UCSD-AML1 (cell line): ENCODE measurements at regions not wholly inside any gene's neighbourhood (a gene's known extent, or its start where the extent isn't known, plus 50 kb on each side); places are given as distances from the start of the nearest gene placed in this dataset.
A peak's percentile ranks its signal among the peaks of the same experiment; 100 is the strongest.

Experiments used
- DNase-seq: peaks from one replicate; lab custom pipeline; 2025; ENCODE audit not compliant: unreplicated experiment; lab: John Stamatoyannopoulos, UW

- DNase-seq: no peak
Observed at GRCh38 chr2:217451666-217452065, 551.1 kb downstream of the TNS1 start.

DNA sequence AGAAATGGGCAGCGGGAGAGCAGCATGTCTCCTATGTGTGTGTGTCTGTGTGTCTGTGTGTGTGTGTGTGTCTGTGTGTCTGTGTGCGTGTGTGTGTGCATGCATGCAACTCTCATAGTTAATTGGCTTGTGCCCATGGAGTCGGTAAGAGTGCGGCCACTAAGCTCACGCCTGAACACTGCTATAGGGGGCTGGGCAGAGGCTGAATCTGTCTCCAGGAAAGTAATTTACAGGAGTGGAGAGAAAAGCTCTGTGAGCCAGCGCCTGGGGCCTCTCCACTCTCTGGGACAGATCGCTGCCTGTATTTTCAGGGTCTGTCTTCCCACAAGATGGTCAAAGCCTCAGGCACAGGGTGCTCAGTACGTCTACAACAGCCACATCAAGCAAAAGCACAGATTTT, 553.4 kb downstream of the TNS1 start:
- no peak for DNase-seq

GRCh38 chr2:217448860-217449259, 553.9 kb downstream of the TNS1 start:
- DNase-seq: no peak

GRCh38 chr2:217445723-217446122, 557.1 kb downstream of the TNS1 start:
- no peak for DNase-seq

- DNase-seq: no peak
Observed at GRCh38 chr2:217444932-217445331, 557.9 kb downstream of the TNS1 start.

DNA sequence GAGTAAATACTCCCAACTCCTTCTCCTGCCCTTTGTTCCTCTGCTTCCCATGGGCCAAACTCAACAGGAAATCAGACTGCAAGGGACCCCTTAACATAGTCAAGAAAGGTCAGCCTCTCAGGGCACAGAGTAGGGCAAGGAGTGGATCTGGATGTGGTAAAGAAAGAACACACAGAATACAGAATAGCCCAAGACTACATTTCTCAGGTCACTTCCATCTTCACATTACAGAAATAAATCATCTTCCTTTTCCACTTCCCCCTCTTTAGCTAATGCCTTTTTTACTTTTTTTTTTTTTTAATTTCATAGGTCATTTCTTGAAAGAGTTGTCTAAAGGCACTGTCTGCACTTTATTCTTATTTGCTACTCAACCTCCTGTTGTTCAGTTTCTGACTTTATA, 558.3 kb downstream of the TNS1 start:
- no peak for DNase-seq

DNA sequence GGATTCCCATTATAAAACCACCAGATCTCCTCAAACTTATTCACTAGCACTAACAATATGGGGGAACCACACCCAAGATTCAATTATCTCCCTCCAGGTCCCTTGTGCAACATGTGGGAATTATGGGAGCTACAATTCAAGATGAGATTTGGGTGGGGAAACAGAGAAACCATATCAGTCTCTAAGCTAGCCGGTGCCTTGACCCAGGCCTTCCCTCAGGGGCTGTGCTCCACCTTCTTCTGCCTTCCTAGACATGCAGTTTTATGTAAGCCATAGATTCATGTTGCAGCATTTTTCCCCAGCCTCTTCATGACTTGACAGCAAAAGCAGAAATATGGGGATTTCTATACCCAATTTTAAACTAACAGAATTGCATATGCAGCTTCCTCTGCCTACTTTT, 559.2 kb downstream of the TNS1 start:
- DNase-seq: no peak

- DNase-seq: no peak
Observed at GRCh38 chr2:217440000-217440399, 562.8 kb downstream of the TNS1 start.

DNA sequence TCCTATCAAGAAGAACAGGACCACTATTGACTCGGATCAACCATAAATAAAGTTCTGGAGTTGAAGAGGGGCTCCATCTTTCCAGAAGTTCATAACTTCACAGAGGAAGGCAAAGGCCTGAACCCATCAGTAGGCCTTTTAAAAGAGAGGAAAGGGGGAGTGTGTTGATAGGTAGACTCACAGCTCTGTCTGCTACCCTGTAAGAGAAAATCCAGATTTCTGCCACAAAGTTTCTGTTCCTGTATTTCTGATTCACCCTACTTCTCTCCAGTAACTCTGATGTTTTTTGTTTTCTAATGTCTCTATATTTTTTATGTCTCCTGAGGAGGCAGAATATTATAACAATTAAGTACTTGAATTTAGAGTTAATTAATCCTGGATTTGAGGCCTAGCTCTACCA, 564.0 kb downstream of the TNS1 start:
- no peak for DNase-seq

DNA sequence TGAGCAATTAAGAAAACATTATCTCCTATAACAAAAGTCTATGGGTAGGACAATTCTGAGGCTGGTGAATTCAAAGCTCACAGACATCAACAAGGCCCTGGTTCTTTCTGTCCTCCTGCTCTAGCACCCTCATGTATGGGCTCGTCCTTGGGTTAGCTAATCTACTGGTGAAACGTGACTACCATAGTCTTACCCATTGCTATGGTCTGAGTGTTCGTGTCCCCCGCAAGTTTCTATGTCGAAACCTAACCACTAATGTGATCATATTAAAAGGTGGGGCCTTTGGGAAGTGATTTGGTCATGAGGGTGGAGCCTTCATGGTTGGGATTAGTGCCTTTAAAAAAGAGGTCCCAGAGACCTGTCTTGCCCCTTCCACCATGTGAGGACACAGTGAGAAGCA, 564.7 kb downstream of the TNS1 start:
- DNase-seq: no peak

DNA sequence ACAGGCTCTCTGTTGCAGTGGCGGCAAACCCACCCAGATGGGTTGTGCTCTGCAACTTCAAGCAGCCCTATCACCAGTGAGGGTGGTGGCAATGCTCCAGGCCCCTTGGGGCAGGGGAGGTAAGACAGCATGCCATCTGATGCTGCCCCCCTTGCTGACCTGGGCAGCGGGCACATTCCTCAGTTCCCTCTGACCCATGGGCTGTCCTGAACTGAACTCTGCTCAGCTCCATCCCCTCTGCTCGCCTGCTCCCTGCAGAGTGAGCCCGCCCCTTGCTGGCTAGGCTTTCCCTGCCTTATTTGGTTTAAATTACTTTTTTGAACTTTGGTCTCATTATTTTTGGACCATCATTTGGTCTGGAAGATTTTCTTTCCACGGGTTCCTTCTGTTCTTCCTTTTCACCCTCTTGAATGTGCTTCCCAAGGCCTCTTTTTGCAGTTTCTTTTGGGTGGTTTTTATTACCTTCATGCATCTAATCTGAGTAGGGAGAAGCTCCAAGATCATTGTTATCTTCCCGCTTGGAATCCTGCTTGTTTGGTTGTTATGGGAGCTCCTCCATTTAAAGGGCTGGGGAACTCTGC, 565.4 kb downstream of the TNS1 start:
- no peak for DNase-seq

DNA sequence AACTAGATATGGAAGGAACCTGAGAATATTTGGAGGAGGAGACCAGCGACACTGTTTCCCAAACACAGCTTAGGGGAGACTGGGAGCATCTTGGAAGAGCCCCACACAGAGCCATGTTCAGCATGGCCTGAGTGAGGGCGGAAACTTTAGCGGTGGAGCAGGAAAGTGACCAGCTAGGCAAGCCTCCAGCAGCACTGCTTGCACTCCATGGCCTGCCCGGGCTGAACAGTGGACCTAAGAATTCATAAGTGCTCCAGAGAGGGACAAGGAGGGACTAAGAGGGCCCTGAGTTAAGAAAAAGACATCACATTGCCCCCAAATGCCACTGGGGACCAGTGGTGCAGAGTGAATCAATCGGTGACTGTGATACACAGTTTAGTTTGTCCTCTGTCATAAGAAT, 566.4 kb downstream of the TNS1 start:
- no peak for DNase-seq

GRCh38 chr2:217434180-217434975, 568.4 kb downstream of the TNS1 start:
- DNase-seq: peak; percentile 39

- no peak for DNase-seq
Observed at GRCh38 chr2:217433522-217433921, 569.3 kb downstream of the TNS1 start.

GRCh38 chr2:217431577-217432269, 571.1 kb downstream of the TNS1 start:
- no peak for DNase-seq

DNA sequence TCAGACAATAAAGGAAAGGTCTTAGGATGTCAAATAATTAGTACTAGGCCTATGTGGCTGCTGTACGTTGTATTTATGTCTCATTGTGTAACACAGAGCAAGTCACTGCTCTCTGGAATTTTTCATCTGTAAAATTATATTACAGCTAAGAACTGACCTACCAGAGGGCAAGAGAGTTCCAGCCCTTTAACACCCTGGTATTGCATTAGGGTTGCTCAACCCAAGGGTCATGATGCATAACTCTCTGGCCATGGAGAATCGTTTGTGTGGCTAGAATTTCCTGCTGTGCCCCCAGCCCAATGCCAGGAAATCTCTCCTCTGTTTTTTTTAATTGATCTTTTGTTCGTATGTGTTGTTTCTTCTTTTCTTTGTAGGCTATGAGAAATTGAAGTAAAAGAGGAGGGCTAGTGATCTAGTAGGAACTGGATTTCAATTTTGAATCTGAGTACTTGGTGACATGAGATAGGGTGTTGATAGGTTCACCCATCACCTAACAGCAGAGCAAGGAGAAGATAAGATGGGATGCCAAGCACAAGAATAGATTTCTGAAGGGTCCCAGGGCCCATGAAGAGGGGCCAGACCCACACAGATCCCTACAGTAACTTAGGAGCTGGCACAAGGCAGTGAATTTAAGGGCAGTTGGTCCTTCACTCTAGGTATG, 571.2 kb upstream of the TNP1 start:
- no peak for DNase-seq

- DNase-seq: no peak
Observed at GRCh38 chr2:217429981-217430500, 570.2 kb upstream of the TNP1 start.

DNA sequence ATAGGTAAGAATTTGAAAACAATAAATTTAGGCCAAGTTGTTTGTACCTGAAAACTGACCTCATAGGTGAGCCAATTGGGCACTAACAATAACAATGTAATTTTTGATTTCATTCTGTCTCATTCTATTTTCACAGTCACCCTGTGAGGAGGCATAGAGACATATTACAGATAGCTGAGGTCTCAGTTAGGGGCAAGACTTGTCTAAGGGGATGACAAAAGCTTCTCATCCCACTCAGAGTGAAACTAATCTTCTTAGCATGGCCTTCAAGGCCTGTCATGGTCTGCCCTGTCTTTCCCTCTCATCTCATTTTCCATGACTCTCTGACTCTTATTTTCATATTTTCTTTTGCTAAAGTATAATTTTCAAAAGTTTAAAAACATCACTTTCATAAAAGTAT, 562.0 kb upstream of the TNP1 start:
- no peak for DNase-seq

DNA sequence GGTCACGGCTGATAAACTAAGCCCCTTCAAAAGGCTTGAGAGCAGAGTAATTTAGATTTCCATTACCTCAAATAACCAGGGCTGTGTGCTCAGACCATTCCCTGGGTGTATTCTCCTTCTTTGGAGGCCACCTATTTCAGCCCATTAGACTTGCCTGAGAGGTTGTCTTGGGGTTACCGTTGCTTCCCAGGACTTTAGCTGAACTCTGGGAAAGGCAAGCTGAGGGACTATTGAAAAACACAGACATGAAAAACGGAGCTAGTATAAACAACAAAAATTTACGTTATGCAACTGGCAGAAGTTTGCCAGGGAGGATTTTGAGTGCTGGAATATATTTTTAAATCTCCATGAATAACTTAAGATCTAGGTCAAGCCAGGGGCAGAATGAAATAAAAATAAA, 561.0 kb upstream of the TNP1 start:
- DNase-seq: no peak

GRCh38 chr2:217419055-217419671, 559.3 kb upstream of the TNP1 start:
- DNase-seq: no peak

- DNase-seq: no peak
Observed at GRCh38 chr2:217418544-217418943, 558.7 kb upstream of the TNP1 start.
